NCI-H345 treated with DMSO at 0.1 percent for 48 hours (cell line): ENCODE measurements at regions not wholly inside any gene's neighbourhood (a gene's known extent, or its start where the extent isn't known, plus 50 kb on each side); places are given as distances from the start of the nearest gene placed in this dataset.

Source experiments
- DNase-seq: peaks from one replicate; lab custom pipeline; 2025; ENCODE audit not compliant: unreplicated experiment; lab: John Stamatoyannopoulos, UW

DNA sequence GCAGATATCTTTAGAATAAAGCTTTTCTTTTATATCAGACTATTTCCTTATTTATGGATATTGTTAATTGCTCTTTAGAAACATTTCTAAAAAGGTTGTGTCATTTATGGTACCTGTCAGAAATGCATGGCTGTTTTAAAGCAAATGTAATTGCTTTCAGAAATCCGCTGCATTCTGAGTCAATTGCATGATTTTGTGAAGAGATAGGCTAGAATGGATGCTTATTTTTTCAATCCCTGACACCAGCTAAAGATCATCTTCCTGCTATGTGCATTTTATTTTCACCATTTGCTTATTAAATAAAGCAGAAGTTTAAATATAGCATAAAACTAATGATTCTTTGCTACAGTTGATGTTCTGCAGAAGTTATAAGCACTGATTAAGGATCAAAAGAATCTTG, 170.2 kb upstream of the C9orf72 start:
- no peak for DNase-seq

DNA sequence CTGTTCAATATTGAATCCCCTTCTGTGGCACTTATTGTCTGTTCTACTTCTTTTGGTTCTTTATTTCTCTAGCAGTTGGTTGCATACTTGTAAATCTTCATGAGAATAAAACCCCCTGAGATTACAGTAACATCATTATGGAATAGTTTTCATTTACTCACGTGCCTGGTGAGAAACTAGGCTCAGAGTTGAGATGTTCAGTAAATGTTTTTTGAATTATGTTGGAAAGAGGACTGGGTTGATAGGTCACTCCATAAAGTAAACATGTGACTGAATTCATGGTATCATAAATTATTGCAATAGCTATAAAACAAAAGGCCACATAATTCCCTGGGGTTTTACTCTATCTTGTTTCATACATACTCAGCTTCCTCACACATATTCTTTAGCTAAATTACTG, 174.2 kb upstream of the C9orf72 start:
- DNase-seq, result no peak

GRCh38 chr9:27749838-27750237, 176.6 kb upstream of the C9orf72 start:
- no peak for DNase-seq

DNA sequence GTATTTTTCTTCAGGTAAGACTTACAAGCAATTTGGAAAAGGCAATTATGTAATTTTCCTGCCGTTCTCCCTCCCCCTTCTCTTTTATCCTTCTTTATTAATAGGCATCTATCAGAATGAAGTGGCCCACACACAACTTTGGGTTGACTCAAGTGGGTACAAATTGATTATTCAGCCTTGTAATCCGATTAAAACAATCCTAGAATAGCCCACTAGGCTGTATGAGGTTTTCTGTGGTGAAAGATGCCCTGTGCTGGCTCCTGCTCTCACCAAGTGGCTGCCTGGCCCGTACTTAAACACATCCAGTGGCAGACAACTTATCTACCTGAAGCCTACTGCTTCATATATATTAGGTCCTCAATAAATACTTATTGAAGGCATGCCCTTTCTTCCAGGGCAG, 177.3 kb upstream of the C9orf72 start:
- DNase-seq, result no peak

- DNase-seq, result no peak
These were observed 178.8 kb upstream of the C9orf72 start for GRCh38 chr9:27752069-27752468.

DNA sequence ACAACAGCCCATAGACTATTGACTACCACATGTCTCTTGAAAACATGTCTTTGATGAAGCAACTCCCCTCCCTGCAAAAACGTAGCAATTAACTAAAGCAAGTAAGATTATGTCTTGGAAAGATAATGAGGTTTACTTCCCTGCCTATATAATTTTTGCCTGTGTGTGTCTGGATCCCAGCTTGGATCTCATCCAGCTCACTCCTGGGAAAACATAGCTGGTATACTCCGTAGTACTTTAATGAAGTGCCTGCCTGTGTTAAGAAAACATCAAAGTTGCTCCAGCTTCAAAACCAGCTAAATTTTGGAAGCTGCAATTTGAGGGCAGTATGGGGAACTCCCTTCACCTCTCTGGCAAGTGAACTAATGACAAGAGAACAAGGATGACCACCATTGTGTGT, 182.6 kb upstream of the C9orf72 start:
- DNase-seq, result no peak

DNA sequence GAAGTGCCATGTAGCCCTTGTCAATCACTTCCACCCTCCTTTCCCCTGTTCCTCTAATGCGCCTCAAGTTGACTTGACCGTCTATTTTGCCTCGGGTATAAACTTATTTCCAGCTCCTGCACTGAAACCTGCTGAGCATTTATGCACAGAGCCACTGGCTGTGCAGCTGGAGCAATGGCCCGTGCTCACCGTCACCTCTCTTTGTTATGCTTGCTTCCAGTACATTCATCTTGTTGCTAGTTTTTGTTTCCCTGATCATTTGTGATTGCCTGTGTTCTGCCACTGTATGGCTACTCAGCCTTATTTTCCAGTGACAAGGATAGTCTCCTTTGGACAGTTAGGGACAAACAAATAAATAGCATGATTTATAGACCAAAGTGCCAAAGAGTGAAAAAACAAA, 183.1 kb upstream of the C9orf72 start:
- DNase-seq, result no peak

GRCh38 chr9:27763831-27764230, 190.6 kb upstream of the C9orf72 start:
- no peak for DNase-seq

- no peak for DNase-seq
These were observed 192.2 kb upstream of the C9orf72 start for GRCh38 chr9:27765266-27766072.

GRCh38 chr9:27766073-27766835, 193.0 kb upstream of the C9orf72 start:
- no peak for DNase-seq

DNA sequence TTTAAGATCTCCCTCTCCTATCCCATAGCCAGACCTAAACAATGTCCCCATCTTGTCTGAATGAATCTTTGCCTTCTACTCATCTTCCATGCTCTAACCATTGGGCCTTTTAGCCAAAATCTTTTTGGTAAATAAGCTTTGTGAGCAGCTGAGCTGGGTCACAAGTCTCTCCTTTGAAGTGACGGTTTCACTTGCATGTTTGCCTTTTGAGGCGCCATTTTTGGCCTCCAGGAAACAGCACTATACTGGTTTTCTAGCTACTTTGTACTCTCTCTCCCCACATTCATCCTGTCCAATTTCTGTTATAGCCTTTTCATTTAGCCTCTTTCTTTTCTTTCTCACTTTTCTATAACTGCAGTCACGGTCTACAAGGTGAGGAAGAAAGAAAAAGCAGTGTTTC, 195.5 kb upstream of the C9orf72 start:
- no peak for DNase-seq

- DNase-seq, result no peak
These were observed 197.3 kb upstream of the C9orf72 start for GRCh38 chr9:27770541-27770940.

GRCh38 chr9:27771803-27772545, 198.7 kb upstream of the C9orf72 start:
- DNase-seq, result peak; percentile 25

DNA sequence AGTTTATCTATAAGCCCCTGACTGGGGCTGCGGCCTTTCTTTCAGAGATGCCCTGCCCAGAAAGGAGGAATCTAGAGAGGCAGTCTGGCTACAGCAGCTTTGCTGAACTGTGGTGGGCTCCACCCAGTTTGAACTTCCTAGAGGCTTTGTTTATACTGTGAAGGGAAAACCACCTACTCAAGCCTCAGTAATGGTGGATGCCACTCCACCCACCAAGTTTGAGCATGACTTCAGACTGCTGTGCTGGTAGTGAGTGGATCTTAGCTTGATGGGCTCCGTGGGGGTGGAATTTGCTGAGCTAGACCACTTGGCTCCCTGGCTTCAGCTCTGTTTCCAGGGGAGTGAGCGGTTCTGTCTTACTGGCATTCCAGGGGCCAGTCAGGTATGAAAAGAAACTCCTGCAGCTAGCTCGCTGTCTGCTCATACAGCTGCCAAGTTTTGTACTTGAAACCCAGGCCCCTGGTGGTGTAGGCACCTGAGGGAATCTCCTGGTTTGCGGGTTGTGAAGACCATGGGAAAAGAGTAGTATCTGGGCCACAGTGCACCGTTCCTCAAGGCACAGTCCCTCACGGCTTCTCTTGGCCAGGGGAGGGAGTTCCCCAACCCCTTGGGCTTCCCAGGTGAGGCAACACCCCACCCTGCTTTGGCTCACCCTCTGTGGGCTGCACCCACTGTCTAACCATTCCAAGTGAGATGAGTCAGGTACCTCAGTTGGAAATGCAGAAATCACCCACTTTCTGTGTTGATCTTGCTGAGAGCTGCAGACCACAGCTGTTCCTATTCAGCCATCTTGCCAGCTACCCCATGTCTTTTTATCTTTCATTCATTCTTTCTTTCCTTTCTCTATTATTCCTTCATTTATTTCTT, 211.8 kb upstream of the C9orf72 start:
- DNase-seq, result no peak

- no peak for DNase-seq
These were observed 212.4 kb upstream of the C9orf72 start for GRCh38 chr9:27785714-27786100.

DNA sequence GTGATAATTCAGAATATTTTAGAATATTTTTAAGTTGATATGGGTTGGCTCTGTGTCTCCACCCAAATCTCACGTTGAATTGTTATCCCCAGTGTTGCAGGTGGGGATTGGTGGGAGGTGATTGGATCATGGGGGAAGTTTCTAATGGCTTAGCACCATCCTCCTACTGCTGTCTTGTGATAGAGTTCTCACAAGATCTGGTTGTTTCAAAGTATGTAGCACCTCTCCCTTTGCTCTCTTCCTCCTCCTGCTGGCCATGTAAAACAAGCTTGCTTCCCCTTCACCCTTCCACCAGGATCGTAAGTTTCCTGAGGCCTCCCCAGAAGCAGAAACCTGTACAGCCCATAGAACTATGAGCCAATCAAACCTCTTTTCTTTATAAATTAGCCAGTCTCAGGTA, 214.6 kb upstream of the C9orf72 start:
- DNase-seq, result no peak

GRCh38 chr9:27791311-27791710, 218.0 kb upstream of the C9orf72 start:
- DNase-seq, result no peak

DNA sequence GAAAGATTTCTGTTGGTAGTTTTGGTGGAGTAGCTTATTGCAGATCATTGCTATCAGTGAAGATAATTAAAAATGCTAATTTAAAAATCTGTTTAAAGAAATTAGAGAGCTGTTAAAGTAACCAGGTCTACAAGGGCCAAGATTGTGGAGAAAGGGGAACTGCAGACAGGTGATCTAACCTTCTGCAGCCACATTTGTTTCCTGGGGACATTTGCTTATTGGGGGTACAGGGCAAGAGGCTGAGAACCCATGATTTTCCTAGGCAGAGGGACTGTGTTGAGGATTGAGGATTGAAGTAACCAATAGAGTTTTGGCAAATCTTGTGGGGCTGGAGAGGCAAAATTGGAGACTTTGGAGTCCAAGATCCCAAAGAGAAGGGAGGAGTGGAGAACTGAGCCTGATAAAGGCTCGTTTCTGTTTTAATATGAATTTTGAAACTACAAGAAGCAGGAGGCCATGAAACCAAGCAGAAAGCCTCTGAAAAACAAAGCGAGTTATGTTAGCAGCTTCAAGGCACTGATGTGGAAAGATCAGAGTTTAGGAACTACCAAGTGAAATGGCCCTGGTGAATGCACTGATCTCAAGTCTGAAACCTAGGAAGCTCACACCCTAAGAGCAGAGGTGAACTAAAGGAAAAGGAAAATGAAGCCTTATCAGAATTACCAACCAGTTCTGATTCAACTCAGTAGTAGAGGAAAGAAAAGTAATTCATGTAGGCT, 219.8 kb upstream of the C9orf72 start:
- DNase-seq, result no peak

- no peak for DNase-seq
These were observed 226.0 kb upstream of the C9orf72 start for GRCh38 chr9:27799326-27799725.

- no peak for DNase-seq
These were observed 226.9 kb upstream of the C9orf72 start for GRCh38 chr9:27800159-27800558.
